T-cell (primary cell): ENCODE measurements at regions not wholly inside any gene's neighbourhood (a gene's known extent, or its start where the extent isn't known, plus 50 kb on each side); places are given as distances from the start of the nearest gene placed in this dataset.
"Not testable (repeated sequence)": the region's sequence is repeated elsewhere in the genome, so short reads cannot be mapped to it uniquely, and the experiment has no call there.

Experiments used
- ATAC-seq, 4 experiments: fragments of 200-7000 bp in 3 of 4; fragments of 150-1000 bp in 1 of 4; cut with Tn5 transposase; replicated peaks in 1 of 4; 1 replicate in 3 of 4; 2 replicates in 1 of 4; pipeline ENCODE4 v1.10.0; 2021; ENCODE audit warnings: moderate library complexity in 3 of 4, mild to moderate bottlenecking in 2 of 4, moderate number of reproducible peaks in 1 of 4
- CTCF ChIA-PET, 2 donors: fragments of 300-600 bp; sonication (Branson Sonifier 250); formaldehyde crosslinking; loops; one replicate each; lab custom pipeline; 2022; ENCODE audit warnings: antibody characterized with exemption in 2 of 2; lab: Charles Lee
- POLR2A ChIA-PET, 2 donors: fragments of 300-600 bp; sonication (Branson Sonifier 250); formaldehyde crosslinking; loops; one replicate each; lab custom pipeline; 2022; ENCODE audit warnings: antibody characterized with exemption in 2 of 2; lab: Charles Lee
- DNase-seq, 35 experiments: peaks; one replicate each; pipeline versions ENCODE4 v3.0.0 to v3.0.0-alpha.2; 2013 to 2023
- H3K27ac ChIP-seq: one replicate; pipeline ENCODE4 v1.5.1; 2013; ENCODE audit warnings: low read length
- H3K27me3 ChIP-seq, 2 experiments: replicated peaks in 1 of 2; 1 replicate in 1 of 2; 2 replicates in 1 of 2; pipeline versions ENCODE4 v1.6.1 to v1.7.0; 2013; ENCODE audit warnings: low read length in 1 of 2, mixed read lengths in 1 of 2; ENCODE audit not compliant: control insufficient read depth in 2 of 2, insufficient read depth in 2 of 2; ENCODE audit errors: extremely low read depth in 1 of 2
- H3K36me3 ChIP-seq, 2 donors: 1 replicate in 1 of 2; 2 replicates in 1 of 2; pipeline versions ENCODE4 v1.6.1 to v1.7.0; 2013; ENCODE audit warnings: low read length in 1 of 2; ENCODE audit not compliant: control insufficient read depth in 2 of 2, insufficient read depth in 1 of 2; ENCODE audit errors: extremely low read depth in 1 of 2
- H3K4me1 ChIP-seq, 2 experiments: 1 replicate in 1 of 2; 2 replicates in 1 of 2; pipeline versions ENCODE4 v1.6.1 to v1.7.0; 2013; ENCODE audit warnings: low read length in 2 of 2, mixed read lengths in 1 of 2; ENCODE audit not compliant: insufficient read depth in 2 of 2, control insufficient read depth in 1 of 2; ENCODE audit errors: extremely low read depth in 1 of 2
- H3K4me3 ChIP-seq, 2 donors: 1 replicate in 1 of 2; 2 replicates in 1 of 2; pipeline versions ENCODE4 v1.5.1 to v1.7.0; 2013; ENCODE audit warnings: mild to moderate bottlenecking in 2 of 2, low read length in 1 of 2, moderate library complexity in 1 of 2; ENCODE audit not compliant: control insufficient read depth in 1 of 2; ENCODE audit errors: extremely low read depth in 1 of 2
- H3K9me3 ChIP-seq: 2 replicates; pipeline ENCODE4 v1.7.0; 2013
- H3K27ac Mint-ChIP-seq, 2 donors: one replicate each; pipeline ENCODE4 v1.8.0; 2020 to 2021; ENCODE audit warnings: mild to moderate bottlenecking in 2 of 2, mixed read lengths in 2 of 2
- H3K27me3 Mint-ChIP-seq, 2 donors: one replicate each; pipeline ENCODE4 v1.8.0; 2021 to 2022; ENCODE audit warnings: mixed read lengths in 2 of 2
- H3K36me3 Mint-ChIP-seq: one replicate; pipeline ENCODE4 v1.8.0; 2021; ENCODE audit warnings: mixed read lengths
- H3K4me1 Mint-ChIP-seq, 3 donors: one replicate each; pipeline ENCODE4 v1.8.0; 2020 to 2022; ENCODE audit warnings: mixed read lengths in 3 of 3, mild to moderate bottlenecking in 1 of 3
- H3K4me3 Mint-ChIP-seq, 3 donors: one replicate each; pipeline ENCODE4 v1.8.0; 2020 to 2022; ENCODE audit warnings: mild to moderate bottlenecking in 3 of 3, mixed read lengths in 3 of 3, moderate library complexity in 3 of 3
- H3K9me3 Mint-ChIP-seq, 3 donors: one replicate each; pipeline ENCODE4 v1.8.0; 2020 to 2022; ENCODE audit warnings: mixed read lengths in 3 of 3
- WGBS: methylation state at CpG from one replicate; pipeline ENCODE4 v1.1.5; 2013; ENCODE audit warnings: missing lambda C conversion rate; ENCODE audit not compliant: insufficient coverage; 5-methylcytosine and 5-hydroxymethylcytosine counted together

DNA sequence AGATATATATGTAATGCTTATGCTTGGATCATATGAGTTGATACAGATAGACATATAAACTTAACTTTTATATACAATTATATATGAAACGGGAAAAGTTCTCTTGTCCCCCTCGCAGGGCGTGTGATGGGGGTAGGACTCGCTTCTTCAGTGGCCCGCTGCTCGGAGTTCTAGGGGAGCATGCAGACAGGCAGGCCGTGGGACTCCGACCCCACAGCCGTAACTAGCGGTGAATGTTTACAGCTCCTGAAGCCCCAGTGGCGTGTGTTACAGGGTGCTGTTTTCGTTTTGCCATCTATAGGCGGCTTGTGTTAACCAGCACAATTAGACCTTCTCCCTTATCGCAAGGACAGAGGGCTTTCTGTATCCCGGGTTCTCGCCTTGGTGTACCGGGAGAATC lies 1899.8 kb downstream of the PCDH9 start:
- Mint-ChIP-seq H3K4me3 (no peak overlapping the region), H3K27me3 (no peaks in the 10 kb centered on the region), H3K36me3 (no peaks in the 10 kb centered on the region), H3K4me1 (no peaks in the 10 kb centered on the region), H3K27ac (no peak overlapping the region), H3K9me3 (peaks cover 10 to 11% (median 10%) of the 10 kb centered on the region in 3 donors)
- ChIA-PET CTCF (no interaction called here), POLR2A (no interaction called here)
- no peak overlapping the region for H3K27ac ChIP-seq
- ATAC-seq (no peak), DNase-seq (no peak)
- no peaks in the 10 kb centered on the region for H3K4me1 ChIP-seq
- no peak overlapping the region for H3K4me3 ChIP-seq
- 90% methylated on average over 14 of the region's 17 CpGs for WGBS
- no peaks in the 10 kb centered on the region for H3K27me3 ChIP-seq
- no peaks in the 10 kb centered on the region for H3K36me3 ChIP-seq
- H3K9me3 ChIP-seq: no peaks in the 10 kb centered on the region

DNA sequence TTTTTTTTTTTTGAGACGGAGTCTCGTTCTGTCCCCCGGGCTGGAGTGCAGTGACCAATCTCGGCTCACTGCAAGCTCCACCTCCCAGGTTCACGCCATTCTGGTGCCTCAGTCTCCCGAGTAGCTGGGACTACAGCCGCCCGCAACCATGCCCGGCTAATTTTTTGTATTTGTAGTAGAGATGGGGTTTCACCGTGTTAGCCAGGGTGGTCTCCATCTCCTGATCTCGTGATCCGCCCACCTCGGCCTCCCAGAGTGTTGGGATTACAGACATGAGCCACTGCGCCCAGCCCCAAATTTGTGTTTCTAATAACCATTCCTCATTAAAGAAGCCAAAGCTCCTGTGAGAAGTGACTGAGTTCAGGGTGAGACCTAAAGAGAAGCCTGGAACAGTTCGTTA lies 1906.9 kb downstream of the PCDH9 start:
- DNase-seq, H3K4me3 ChIP-seq, H3K4me1 ChIP-seq, H3K36me3 Mint-ChIP-seq, H3K27ac Mint-ChIP-seq, H3K4me3 Mint-ChIP-seq, H3K9me3 ChIP-seq, H3K27ac ChIP-seq, ATAC-seq, H3K36me3 ChIP-seq, H3K27me3 Mint-ChIP-seq, POLR2A ChIA-PET, H3K27me3 ChIP-seq, H3K4me1 Mint-ChIP-seq, CTCF ChIA-PET: not testable (repeated sequence)
- H3K9me3 Mint-ChIP-seq: peaks cover 10 to 17% (median 14%) of the 10 kb centered on the region in 3 donors
- WGBS: 50% methylated on average over 1 of the region's 15 CpGs

DNA sequence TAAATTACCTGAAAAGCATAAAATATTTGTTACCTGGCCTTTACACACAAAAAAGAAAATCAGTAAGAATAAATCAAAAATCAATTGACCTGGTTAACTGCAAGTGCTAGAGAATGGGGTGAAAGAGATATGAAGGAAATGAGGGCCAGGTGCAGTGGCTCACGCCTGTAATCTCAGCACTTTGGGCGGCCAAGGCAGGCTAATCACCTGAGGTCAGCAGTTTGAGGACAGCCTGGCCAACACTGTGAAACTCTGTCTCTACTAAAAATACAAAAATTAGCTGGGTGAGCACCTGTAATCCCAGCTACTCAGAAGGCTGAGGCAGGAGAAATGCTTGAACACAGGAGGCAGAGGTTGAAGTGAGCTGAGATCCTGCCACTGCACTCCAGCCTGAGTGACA lies 1908.7 kb downstream of the PCDH9 start:
- DNase-seq, H3K27ac ChIP-seq, ATAC-seq, H3K4me1 Mint-ChIP-seq, H3K9me3 ChIP-seq, POLR2A ChIA-PET, H3K4me3 ChIP-seq, H3K36me3 Mint-ChIP-seq, H3K27ac Mint-ChIP-seq, H3K4me1 ChIP-seq, CTCF ChIA-PET, H3K27me3 ChIP-seq, H3K4me3 Mint-ChIP-seq, H3K36me3 ChIP-seq, H3K27me3 Mint-ChIP-seq: not testable (repeated sequence)
- 80% methylated on average over 1 of the region's 2 CpGs for WGBS
- peaks cover 7 to 11% (median 7%) of the 10 kb centered on the region in 3 donors for H3K9me3 Mint-ChIP-seq

DNA sequence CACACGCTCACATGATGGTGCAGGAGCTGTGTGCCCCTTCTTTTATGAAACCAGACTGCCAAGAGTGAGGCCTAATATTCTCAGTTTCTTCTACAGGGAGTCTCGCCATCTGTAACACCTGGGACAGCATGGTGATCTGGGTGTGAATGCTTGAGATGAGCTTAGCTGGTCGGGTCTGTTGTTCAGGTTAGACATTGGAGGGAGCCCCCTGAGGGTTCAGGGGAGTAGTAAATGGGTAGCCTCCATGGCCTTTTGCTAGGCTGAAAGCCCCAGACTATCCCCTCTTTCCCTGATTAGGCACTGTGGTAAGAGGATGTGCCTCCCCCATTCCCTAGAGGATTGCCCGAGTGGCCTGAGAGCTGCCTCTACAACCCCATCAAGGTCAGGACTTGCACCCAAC lies 1916.1 kb downstream of the PCDH9 start:
- CTCF ChIA-PET: no interaction called here
- Histone ChIP-seq H3K27ac (no peak overlapping the region), H3K27me3 (no peaks in the 10 kb centered on the region), H3K9me3 (no peaks in the 10 kb centered on the region), H3K4me1 (no peaks in the 10 kb centered on the region), H3K36me3 (no peaks in the 10 kb centered on the region), H3K4me3 (no peak overlapping the region)
- ATAC-seq: no peak
- no peaks in the 10 kb centered on the region for H3K36me3 Mint-ChIP-seq
- no peaks in the 10 kb centered on the region for H3K27me3 Mint-ChIP-seq
- no peak overlapping the region for H3K4me3 Mint-ChIP-seq
- WGBS: 20% methylated on average over 1 of the region's 4 CpGs
- peaks cover 10 to 15% (median 14%) of the 10 kb centered on the region in 3 donors for H3K9me3 Mint-ChIP-seq
- POLR2A ChIA-PET: no interaction called here
- no peak for DNase-seq
- H3K4me1 Mint-ChIP-seq: no peaks in the 10 kb centered on the region
- no peak overlapping the region for H3K27ac Mint-ChIP-seq

DNA sequence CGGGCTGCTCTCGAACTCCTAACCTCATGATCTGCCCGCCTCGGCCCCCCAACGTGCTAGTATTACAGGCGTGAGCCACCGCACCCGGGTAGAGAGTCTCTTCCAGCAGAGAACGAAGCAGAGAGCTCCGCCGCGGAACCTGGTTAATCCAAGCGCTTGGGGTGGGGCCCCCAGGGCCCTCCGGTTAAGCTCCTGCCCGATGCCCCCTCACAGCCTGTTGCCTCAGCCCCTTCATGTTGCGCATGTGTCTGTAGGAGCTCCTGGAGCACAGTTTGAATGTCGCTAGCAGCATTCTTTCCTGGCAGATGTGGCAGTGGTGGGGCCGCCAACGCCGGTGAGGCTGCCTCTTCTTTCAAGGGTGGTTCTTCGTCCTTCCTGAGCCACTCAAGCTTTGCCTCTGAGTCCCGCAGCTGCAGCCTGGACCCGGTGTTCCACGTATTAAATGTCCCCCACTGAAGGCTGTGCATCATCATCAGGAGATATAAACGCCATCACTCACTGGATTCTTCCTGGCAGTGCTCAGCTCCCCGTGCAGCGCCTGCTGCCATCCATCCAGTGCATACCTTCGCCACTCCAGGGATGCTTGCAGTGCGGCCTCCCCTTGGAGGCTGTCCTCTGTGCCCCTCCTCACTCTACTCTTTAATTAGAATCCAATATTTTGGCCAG lies 1919.3 kb downstream of the PCDH9 start:
- H3K36me3 ChIP-seq: no peaks in the 10 kb centered on the region
- no peaks in the 10 kb centered on the region for H3K27me3 ChIP-seq
- ChIA-PET CTCF (interaction anchor here in 1 of 2 donors (0.6 kb wide), 1 partner anchor 1346 kb away, joined by 3 read pairs; no protein-coding TSS in a partner anchor), POLR2A (no interaction called here)
- Mint-ChIP-seq H3K27ac (no peak overlapping the region), H3K4me1 (no peaks in the 10 kb centered on the region), H3K27me3 (no peaks in the 10 kb centered on the region), H3K4me3 (no peak overlapping the region), H3K9me3 (peaks cover 9 to 18% (median 10%) of the 10 kb centered on the region in 3 donors), H3K36me3 (no peaks in the 10 kb centered on the region)
- DNase-seq: no peak
- no peak overlapping the region for H3K4me3 ChIP-seq
- no peaks in the 10 kb centered on the region for H3K4me1 ChIP-seq
- no peaks in the 10 kb centered on the region for H3K9me3 ChIP-seq
- ATAC-seq: no peak
- no peak overlapping the region for H3K27ac ChIP-seq
- 89% methylated on average over 25 of the region's 29 CpGs for whole genome bisulfite sequencing

DNA sequence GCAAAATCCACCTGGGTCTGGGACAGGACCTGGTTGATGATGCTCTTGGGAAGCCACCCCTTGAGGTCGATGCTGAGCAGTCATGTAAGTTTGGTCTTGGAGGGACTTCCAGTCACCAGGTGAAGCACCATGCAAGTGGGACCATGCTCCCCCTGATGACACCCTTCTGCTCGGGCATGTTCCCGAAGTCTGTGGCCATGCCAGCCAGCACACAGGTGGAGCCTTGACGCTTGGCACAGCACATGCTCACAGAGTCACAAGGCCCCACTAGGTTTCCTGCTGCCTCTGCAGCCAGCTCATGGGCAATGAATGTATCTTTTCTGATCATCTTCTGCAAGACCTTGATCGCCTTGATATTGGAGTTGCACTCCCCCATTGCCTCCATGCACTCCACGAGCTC lies 1920.2 kb downstream of the PCDH9 start:
- Mint-ChIP-seq H3K36me3 (no peaks in the 10 kb centered on the region), H3K4me3 (no peak overlapping the region)

More for the DNA sequence above, 1920.2 kb downstream of the PCDH9 start:
- POLR2A ChIA-PET: no interaction called here
- Histone ChIP-seq H3K4me1 (no peaks in the 10 kb centered on the region), H3K9me3 (no peaks in the 10 kb centered on the region), H3K4me3 (no peak overlapping the region), H3K36me3 (no peaks in the 10 kb centered on the region), H3K27ac (no peak overlapping the region), H3K27me3 (no peaks in the 10 kb centered on the region)
- WGBS: 68% methylated on average over 6 of the region's 6 CpGs
- no peak for DNase-seq
- CTCF ChIA-PET: interaction anchor here in 1 of 2 donors (0.6 kb wide), 1 partner anchor 303 kb away, joined by 3 read pairs; no protein-coding TSS in a partner anchor
- peaks cover 7 to 18% (median 10%) of the 10 kb centered on the region in 3 donors for H3K9me3 Mint-ChIP-seq
- ATAC-seq: no peak
- no peaks in the 10 kb centered on the region for H3K4me1 Mint-ChIP-seq
- H3K27ac Mint-ChIP-seq: no peak overlapping the region
- no peaks in the 10 kb centered on the region for H3K27me3 Mint-ChIP-seq
